ENCODE measurements at regions not wholly inside any gene's neighbourhood (a gene's known extent, or its start where the extent isn't known, plus 50 kb on each side); places are given as distances from the start of the nearest gene placed in this dataset.

GRCh38 chr2:212939777-212940531 is 211.5 kb downstream of the IKZF2 start:
- H3K36me3 ChIP-seq (ENCODE audit: insufficient read depth, low read length) = no peaks in the 10 kb centered on the region
- no peaks in the 10 kb centered on the region for H3K27me3 ChIP-seq (ENCODE audit: insufficient read depth, low read length)
- H3K4me3 ChIP-seq (ENCODE audit: insufficient read depth, low read length) = no peak overlapping the region
- H3K4me1 ChIP-seq (ENCODE audit: insufficient read depth, low read length) = peaks cover 7% of the 10 kb centered on the region
- TF ChIP-seq CTCF (IDR thresholded peaks at IDR 0.05; ENCODE audit: extremely low read depth, low read depth, low read length) = no peak
- no peak overlapping the region for H3K4me2 ChIP-seq (ENCODE audit: insufficient read depth, low read length)
- H3K27ac ChIP-seq (ENCODE audit: low read depth, low read length) = no peak overlapping the region
- no peak overlapping the region for H2AFZ ChIP-seq (ENCODE audit: low read length)
- no peaks in the 10 kb centered on the region for H3K79me2 ChIP-seq (ENCODE audit: insufficient read depth, low read length)
- no peaks in the 10 kb centered on the region for H3K9me3 ChIP-seq (ENCODE audit: low read depth, low read length)
- H4K20me1 ChIP-seq (ENCODE audit: insufficient read depth, low read length) = no peaks in the 10 kb centered on the region
- DNase-seq (ENCODE audit: insufficient read length, low spot score, missing footprints) = no peak

GRCh38 chr2:212938144-212938793 is 213.1 kb downstream of the IKZF2 start:
- no peak for TF ChIP-seq CTCF (IDR thresholded peaks at IDR 0.05; ENCODE audit: extremely low read depth, low read depth, low read length)
- no peaks in the 10 kb centered on the region for H3K9me3 ChIP-seq (ENCODE audit: low read depth, low read length)
- H3K27me3 ChIP-seq (ENCODE audit: insufficient read depth, low read length) = no peaks in the 10 kb centered on the region
- H4K20me1 ChIP-seq (ENCODE audit: insufficient read depth, low read length) = no peaks in the 10 kb centered on the region
- no peaks in the 10 kb centered on the region for H3K79me2 ChIP-seq (ENCODE audit: insufficient read depth, low read length)
- no peak overlapping the region for H2AFZ ChIP-seq (ENCODE audit: low read length)
- no peak overlapping the region for H3K27ac ChIP-seq (ENCODE audit: low read depth, low read length)
- H3K36me3 ChIP-seq (ENCODE audit: insufficient read depth, low read length) = no peaks in the 10 kb centered on the region
- no peak overlapping the region for H3K4me2 ChIP-seq (ENCODE audit: insufficient read depth, low read length)
- no peak overlapping the region for H3K4me3 ChIP-seq (ENCODE audit: insufficient read depth, low read length)
- peaks cover 7% of the 10 kb centered on the region for H3K4me1 ChIP-seq (ENCODE audit: insufficient read depth, low read length)
- DNase-seq (ENCODE audit: insufficient read length, low spot score, missing footprints) = no peak

- H3K36me3 ChIP-seq (ENCODE audit: insufficient read depth, low read length) = no peaks in the 10 kb centered on the region
- H4K20me1 ChIP-seq (ENCODE audit: insufficient read depth, low read length) = no peaks in the 10 kb centered on the region
- no peaks in the 10 kb centered on the region for H3K79me2 ChIP-seq (ENCODE audit: insufficient read depth, low read length)
- no peak overlapping the region for H3K4me2 ChIP-seq (ENCODE audit: insufficient read depth, low read length)
- H3K27me3 ChIP-seq (ENCODE audit: insufficient read depth, low read length) = no peaks in the 10 kb centered on the region
- H3K27ac ChIP-seq (ENCODE audit: low read depth, low read length) = no peak overlapping the region
- TF ChIP-seq CTCF (IDR thresholded peaks at IDR 0.05; ENCODE audit: extremely low read depth, low read depth, low read length) = no peak
- H3K4me3 ChIP-seq (ENCODE audit: insufficient read depth, low read length) = no peak overlapping the region
- H3K4me1 ChIP-seq (ENCODE audit: insufficient read depth, low read length) = peaks cover 7% of the 10 kb centered on the region
- no peak for DNase-seq (ENCODE audit: insufficient read length, low spot score, missing footprints)
- H3K9me3 ChIP-seq (ENCODE audit: low read depth, low read length) = no peaks in the 10 kb centered on the region
- no peak overlapping the region for H2AFZ ChIP-seq (ENCODE audit: low read length)
These were observed 214.8 kb downstream of the IKZF2 start for GRCh38 chr2:212936572-212936971.

GRCh38 chr2:212935752-212936151 is 215.7 kb downstream of the IKZF2 start:
- TF ChIP-seq CTCF (IDR thresholded peaks at IDR 0.05; ENCODE audit: extremely low read depth, low read depth, low read length) = no peak
- Histone ChIP-seq H2AFZ (ENCODE audit: low read length) (no peak overlapping the region), H3K27me3 (ENCODE audit: insufficient read depth, low read length) (no peaks in the 10 kb centered on the region), H3K4me1 (ENCODE audit: insufficient read depth, low read length) (peaks cover 4% of the 10 kb centered on the region), H3K4me3 (ENCODE audit: insufficient read depth, low read length) (no peak overlapping the region), H3K79me2 (ENCODE audit: insufficient read depth, low read length) (no peaks in the 10 kb centered on the region), H4K20me1 (ENCODE audit: insufficient read depth, low read length) (no peaks in the 10 kb centered on the region), H3K27ac (ENCODE audit: low read depth, low read length) (no peak overlapping the region), H3K9me3 (ENCODE audit: low read depth, low read length) (no peaks in the 10 kb centered on the region), H3K36me3 (ENCODE audit: insufficient read depth, low read length) (no peaks in the 10 kb centered on the region), H3K4me2 (ENCODE audit: insufficient read depth, low read length) (no peak overlapping the region)
- no peak for DNase-seq (ENCODE audit: insufficient read length, low spot score, missing footprints)

All from osteoblast (primary cell).